ENCODE measurements at regions not wholly inside any gene's neighbourhood (a gene's known extent, or its start where the extent isn't known, plus 50 kb on each side); places are given as distances from the start of the nearest gene placed in this dataset.
"Not testable (repeated sequence)": the region's sequence is repeated elsewhere in the genome, so short reads cannot be mapped to it uniquely, and the experiment has no call there.

DNA sequence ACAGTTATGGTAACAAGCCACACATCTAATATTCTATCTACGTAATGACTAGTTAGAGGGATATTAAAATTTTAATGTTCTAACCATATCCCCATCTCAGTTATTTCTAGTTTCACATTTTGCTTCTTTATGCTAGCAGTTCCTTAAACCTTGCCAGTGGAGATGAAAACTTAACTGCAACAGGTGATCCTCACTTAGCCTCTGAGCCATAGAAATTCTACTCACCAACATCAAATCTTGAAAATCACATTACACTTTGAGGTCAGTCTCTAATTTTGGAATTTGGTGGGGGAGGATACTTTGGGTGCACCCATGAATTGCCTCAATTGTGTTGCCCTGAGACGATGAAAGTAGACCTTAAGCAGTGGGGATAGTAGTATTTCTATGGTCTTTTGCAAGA, 256.4 kb downstream of the GATA3 start:
- no peak for DNase-seq (ENCODE audit: low read depth in 2 of 2)

DNA sequence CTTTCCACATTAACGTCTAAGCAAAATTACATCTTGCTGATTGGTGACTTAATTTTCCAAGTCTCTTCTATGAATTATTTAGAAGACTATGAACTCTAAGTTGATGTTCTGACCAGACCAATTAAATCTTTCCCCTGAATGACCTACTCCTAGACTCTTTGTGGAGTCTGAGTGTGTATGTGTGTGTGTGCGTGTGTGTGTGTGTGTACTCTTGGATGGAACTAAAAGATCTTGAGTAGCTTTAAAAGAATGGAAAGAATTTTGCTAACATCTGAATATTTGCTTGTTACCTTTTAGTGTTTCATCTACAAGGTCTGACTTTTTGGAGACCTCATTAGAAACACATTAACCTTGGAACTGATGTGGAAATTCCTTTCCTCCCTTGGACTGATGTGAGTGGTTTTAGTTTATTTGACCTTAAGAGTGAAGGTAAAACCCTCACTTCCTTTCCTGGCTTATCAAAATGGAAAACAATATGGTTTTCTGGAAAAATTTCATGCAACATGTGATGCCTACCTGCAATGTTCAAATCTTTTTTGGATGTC, 257.1 kb downstream of the GATA3 start:
- DNase-seq (ENCODE audit: low read depth in 2 of 2) = no peak

DNA sequence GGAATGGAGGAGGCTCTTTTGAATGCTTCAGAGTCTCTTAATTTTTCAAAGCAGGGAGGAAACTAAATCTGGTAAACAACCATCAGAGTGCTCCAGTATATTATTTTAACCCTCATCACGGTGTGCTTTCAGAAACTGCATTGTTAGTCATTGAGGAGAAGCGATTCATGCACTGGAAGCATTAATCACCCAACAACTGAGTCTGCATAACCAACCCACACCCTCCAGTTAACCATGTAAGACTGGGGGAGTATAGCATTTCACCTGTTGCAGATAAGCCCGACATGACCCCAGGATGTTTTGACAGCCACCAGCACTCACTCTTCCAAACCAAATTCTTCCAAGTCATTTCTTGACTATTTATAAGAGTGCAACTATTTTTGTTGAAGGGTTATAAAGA, 257.6 kb downstream of the GATA3 start:
- no peak for DNase-seq (ENCODE audit: low read depth in 2 of 2)

GRCh38 chr10:8312781-8313180, 258.3 kb downstream of the GATA3 start:
- no peak for DNase-seq (ENCODE audit: low read depth in 2 of 2)

DNA sequence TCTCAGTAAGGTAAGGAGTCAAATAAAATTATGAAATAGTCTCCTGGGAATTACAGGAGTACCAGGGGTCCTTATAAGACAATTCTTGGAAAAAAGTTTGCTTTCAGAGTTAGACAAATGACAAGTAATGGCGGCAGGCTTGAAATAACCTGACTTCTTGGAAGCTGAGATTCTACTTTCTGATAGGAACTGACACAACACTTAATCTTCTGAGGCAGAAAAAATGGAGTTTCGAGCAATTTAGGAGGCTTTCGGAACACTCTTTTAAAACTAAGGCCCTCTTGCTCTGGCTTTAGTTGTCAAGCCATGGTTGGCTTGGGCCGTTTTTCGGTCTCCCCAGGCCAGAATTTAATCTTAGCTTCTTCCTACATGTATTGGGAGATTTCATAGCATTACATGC, 260.0 kb downstream of the GATA3 start:
- no peak for DNase-seq (ENCODE audit: low read depth in 2 of 2)

DNA sequence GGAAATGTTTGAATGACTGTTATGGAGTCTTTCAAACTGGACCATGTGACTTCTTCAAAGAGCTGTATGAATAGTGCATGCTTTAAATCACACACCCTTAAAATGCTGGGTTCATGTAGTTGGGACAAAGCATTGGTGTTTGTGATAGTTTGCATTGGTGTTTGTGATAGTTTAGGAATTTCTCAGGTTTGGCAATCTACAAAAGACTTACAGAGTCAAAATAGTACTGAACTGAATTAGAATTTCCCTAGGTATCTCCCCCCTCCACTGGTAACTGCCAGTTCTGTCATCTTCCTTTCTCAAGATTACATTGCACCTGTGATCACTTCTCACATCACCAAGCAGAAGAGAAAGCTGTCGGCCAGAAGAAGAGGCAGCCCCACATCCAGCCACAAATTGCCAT, 261.1 kb downstream of the GATA3 start:
- DNase-seq (ENCODE audit: low read depth in 2 of 2) = no peak

GRCh38 chr10:8316284-8316683, 261.8 kb downstream of the GATA3 start:
- DNase-seq (ENCODE audit: low read depth in 2 of 2) = no peak

DNA sequence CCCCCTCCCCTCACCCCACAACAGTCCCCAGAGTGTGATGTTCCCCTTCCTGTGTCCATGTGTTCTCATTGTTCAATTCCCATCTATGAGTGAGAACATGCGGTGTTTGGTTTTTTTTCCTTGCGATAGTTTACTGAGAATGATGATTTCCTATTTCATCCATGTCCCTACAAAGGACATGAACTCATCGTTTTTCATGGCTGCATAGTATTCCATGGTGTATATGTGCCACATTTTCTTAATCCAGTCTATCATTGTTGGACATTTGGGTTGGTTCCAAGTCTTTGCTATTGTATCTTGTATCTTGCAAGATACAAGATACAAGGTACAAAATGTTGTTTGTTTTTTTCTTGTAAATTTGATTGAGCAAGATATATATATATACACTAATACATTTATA, 263.9 kb downstream of the GATA3 start:
- DNase-seq (ENCODE audit: low read depth in 2 of 2) = not testable (repeated sequence)

DNA sequence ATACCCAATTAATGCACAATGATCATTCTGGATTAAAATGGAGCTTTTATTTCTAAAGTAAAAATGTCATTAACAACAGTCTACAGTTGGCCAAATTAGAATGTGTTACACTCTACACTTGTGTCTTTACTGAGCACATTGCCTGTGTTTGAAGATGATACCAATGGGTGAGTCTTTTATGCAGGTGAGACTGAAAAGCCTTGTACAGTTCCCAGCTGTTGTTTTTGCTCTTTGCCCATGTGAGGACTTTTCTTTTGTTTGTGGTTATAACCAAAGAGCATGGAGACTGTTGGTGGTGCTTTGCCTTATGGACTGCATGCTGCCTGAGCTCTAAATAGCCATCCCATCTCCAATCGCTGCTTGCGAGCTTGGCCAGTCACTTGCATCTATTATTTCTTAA, 264.5 kb downstream of the GATA3 start:
- no peak for DNase-seq (ENCODE audit: low read depth in 2 of 2)

- no peak for DNase-seq (ENCODE audit: low read depth in 2 of 2)
Measured at GRCh38 chr10:8319704-8320103, 265.2 kb downstream of the GATA3 start.

DNA sequence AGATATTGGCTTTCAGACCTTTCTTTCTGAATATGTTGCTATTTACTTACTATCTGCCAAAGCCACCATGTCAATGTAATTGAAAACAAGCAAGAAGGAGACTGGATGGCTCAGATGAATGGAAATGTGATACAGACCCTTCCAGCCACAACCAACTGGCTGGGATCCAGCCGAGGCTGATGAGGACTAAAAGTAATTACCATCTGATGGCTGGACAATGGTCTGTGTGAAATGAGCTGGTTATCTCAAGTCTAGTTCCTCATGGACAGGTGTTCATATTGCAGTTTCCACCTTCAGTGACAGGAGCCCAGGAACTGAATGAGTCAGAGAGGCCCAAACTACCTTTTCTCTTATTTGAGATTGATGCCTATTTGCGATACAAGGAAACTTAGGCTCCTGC, 267.5 kb downstream of the GATA3 start:
- DNase-seq (ENCODE audit: low read depth in 2 of 2) = no peak

GRCh38 chr10:8323428-8324054, 269.1 kb downstream of the GATA3 start:
- DNase-seq (ENCODE audit: low read depth in 2 of 2) = no peak

DNA sequence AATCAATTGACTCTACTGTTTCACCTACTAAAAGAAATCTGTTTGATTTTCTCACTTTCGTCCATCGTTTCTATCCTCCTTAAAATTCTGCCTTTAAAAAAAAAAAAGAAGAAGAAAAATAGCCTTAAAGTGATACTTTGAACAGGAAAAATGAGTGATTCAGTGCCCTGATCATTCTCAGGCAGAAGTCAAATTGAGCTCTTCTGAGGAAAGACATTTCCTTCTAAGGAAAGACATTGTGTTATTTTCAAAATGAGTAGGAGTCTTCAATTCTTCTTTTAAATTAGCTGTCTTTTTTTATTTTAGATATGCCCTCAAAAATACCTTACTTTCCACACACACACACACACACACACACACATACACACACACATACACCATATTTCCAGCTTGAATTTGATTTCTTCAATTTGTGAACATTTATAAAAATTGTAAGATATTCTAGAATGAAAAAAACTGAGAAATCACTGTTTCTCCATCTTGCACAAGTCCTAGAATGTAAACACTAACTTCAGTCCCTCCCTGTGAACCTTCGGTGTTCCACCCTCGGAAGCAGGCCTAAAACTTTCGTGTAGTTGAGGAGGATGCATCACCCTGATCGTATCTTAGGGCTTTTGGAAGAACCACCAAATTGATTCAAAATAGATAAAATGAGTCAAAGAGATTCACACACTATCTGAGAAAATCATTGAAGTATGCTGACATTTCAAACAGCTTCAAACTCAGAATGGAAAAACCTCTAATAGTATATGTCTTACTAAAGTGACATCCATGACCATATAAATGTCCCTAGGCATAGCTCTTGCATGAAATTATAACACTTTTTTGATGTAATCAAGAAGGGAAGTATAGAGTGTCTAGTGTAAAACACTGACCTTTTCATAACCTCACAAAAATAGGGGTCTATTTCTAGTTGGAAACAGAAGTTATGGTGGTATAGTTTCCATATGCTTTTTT, 270.8 kb downstream of the GATA3 start:
- no peak for DNase-seq (ENCODE audit: low read depth in 2 of 2)

- DNase-seq (ENCODE audit: low read depth in 2 of 2) = no peak
Measured at GRCh38 chr10:8326396-8327139, 272.1 kb downstream of the GATA3 start.

GRCh38 chr10:8327140-8327423, 272.6 kb downstream of the GATA3 start:
- DNase-seq (ENCODE audit: low read depth in 2 of 2) = no peak

- DNase-seq (ENCODE audit: low read depth in 2 of 2) = no peak
Measured at GRCh38 chr10:8331387-8331786, 276.9 kb downstream of the GATA3 start.

DNA sequence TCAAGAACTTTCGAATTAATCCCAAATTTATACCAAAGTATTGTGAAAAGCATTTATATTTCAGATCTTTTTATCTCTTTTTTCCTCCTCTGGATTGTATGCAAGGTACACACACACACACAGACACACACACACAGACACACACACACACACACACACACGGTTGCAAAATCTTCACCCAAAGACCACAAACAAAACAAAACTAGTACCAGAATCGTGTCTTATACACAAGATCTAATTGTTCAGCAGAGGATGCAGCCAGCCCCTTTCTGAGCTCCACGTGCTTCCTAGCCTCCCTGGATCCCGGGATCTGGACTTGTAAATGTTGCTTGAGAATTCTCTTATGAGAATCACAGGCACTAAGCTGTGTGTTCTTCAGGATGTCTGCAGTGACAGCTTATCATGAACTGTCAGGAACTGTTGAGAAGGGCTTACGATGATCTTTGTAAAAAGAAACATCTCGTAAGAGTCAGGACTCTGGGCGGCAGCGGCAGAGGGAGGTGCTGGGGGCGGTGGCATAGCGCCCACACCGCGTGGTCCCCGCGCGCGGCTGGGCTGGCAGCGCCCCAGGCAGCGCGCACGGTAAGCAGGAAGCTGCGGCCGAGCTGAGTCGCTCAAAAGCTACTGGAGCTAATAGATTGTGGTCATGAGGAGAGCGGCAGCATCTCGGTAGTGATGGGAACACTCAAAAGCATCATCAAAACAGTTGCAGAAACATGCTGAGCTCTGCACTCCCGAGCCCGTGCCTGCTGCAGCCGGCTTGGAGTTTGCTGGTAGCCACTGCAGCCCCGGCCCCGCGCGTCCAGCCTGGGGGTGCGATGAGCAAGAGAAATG, 277.6 kb downstream of the GATA3 start:
- peak; percentile 68 to 78 for DNase-seq (ENCODE audit: low read depth in 2 of 2)

GRCh38 chr10:8332730-8333111, 278.2 kb downstream of the GATA3 start:
- no peak for DNase-seq (ENCODE audit: low read depth in 2 of 2)

DNA sequence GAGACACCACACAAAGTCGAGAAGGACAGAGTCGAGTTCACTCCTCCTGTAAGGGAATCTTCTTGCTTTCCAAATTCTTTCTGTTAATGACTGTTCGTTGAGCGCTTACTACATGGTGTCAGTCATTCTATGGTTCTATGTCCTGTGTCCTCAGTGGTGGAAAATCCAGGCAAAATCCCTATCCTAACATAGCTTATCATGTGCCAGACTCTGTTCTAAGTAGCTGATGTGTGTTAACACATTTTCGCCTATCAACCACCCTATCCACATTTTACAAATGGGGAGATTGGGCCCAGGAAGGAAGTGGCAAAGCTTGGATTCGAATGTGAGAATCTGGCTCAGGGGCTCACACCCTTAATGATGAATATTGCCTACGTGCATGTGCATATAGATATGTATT, 280.1 kb downstream of the GATA3 start:
- no peak for DNase-seq (ENCODE audit: low read depth in 2 of 2)

DNA sequence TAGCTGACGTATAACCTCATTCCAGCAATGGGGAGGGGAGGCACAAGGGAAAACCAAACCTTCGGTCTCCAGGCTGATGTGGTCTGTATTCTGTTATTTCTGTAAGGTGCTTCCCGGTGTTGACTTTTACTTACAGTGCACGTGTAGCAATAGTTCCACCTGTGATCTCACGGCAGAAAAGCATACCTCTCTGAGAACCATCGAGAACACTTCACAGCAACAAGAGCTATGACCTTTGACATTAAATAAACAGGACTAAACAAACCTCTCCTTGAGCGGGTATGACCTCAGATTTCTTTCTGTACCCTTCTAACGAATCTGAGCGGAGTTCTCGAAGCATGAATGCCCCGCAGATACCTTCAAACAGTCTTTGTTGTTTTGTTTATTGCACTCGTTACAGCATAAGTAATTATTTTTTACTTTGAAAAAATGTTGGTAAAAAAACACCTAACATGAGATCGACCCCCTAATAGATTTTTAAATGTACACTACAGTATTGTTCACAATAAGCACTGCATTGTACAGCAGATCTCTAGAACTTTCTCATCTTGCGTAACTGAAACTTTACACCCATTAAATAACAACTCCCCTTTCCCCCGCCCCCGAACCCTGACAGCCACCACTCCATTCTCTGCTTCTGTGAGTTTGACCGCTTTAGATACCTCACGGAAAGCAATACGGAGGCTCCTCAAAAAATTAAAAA, 282.3 kb downstream of the GATA3 start:
- DNase-seq (ENCODE audit: low read depth in 2 of 2) = no peak

GRCh38 chr10:8337332-8337651, 282.8 kb downstream of the GATA3 start:
- no peak for DNase-seq (ENCODE audit: low read depth in 2 of 2)
